ENCODE measurements at regions not wholly inside any gene's neighbourhood (a gene's known extent, or its start where the extent isn't known, plus 50 kb on each side); places are given as distances from the start of the nearest gene placed in this dataset.
"Not testable (repeated sequence)": the region's sequence is repeated elsewhere in the genome, so short reads cannot be mapped to it uniquely, and the experiment has no call there.

- no peak for DNase-seq
Observed at GRCh38 chr6:169378620-169379381, 125.2 kb upstream of the THBS2 start.

GRCh38 chr6:169376458-169376857 is 122.8 kb upstream of the THBS2 start:
- no peak for DNase-seq

GRCh38 chr6:169372589-169372988 is 118.9 kb upstream of the THBS2 start:
- DNase-seq: no peak

- no peak for DNase-seq
Observed at GRCh38 chr6:169371344-169372127, 117.9 kb upstream of the THBS2 start.

GRCh38 chr6:169370666-169371343 is 117.2 kb upstream of the THBS2 start:
- DNase-seq: no peak

GRCh38 chr6:169370054-169370453 is 116.4 kb upstream of the THBS2 start:
- DNase-seq: no peak

GRCh38 chr6:169368200-169368599 is 114.6 kb upstream of the THBS2 start:
- DNase-seq: no peak

- DNase-seq: no peak
Observed at GRCh38 chr6:169367507-169367906, 113.9 kb upstream of the THBS2 start.

GRCh38 chr6:169366258-169366901 is 112.7 kb upstream of the THBS2 start:
- DNase-seq: no peak

GRCh38 chr6:169365567-169366257 is 112.1 kb upstream of the THBS2 start:
- DNase-seq: no peak

GRCh38 chr6:169363590-169363989 is 109.9 kb upstream of the THBS2 start:
- DNase-seq: no peak

- no peak for DNase-seq
Observed at GRCh38 chr6:169362501-169363121, 109.0 kb upstream of the THBS2 start.

GRCh38 chr6:169355001-169355400 is 101.4 kb upstream of the THBS2 start:
- DNase-seq: not testable (repeated sequence)

GRCh38 chr6:169345146-169345545 is 91.5 kb upstream of the THBS2 start:
- DNase-seq: no peak

GRCh38 chr6:169344750-169345065 is 91.1 kb upstream of the THBS2 start:
- no peak for DNase-seq

GRCh38 chr6:169343886-169344749 is 90.5 kb upstream of the THBS2 start:
- DNase-seq: no peak

GRCh38 chr6:169342710-169343109 is 89.1 kb upstream of the THBS2 start:
- DNase-seq: no peak

GRCh38 chr6:169341706-169342105 is 88.1 kb upstream of the THBS2 start:
- no peak for DNase-seq

- no peak for DNase-seq
Observed at GRCh38 chr6:169341065-169341464, 87.4 kb upstream of the THBS2 start.

- no peak for DNase-seq
Observed at GRCh38 chr6:169340395-169340794, 86.7 kb upstream of the THBS2 start.

GRCh38 chr6:169339731-169340309 is 86.2 kb upstream of the THBS2 start:
- no peak for DNase-seq

Data from midbrain (tissue), 1 donor.